ENCODE measurements at regions not wholly inside any gene's neighbourhood (a gene's known extent, or its start where the extent isn't known, plus 50 kb on each side); places are given as distances from the start of the nearest gene placed in this dataset.

DNA sequence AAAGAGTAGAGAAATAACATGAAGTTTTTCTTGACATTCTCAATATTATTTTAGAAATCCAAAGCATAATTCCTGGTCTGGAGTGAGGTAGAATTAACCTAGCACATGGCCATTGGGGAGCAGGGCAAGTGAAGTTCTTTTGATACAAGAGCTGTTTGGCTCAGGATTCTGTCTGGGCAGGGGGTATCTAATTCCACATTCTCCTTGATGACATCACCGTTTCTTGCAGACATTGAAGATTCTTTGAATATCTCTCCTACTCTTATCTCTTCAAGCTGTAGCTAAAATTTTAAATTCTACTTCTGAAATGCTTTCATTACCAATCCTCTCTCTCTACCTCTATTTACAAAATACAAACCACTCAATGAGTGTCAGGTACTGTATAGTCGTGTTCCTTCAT, 138.2 kb upstream of the TENM4 start:
- WGBS (ENCODE audit: low lambda C conversion rate, missing lambda C conversion rate): 70% methylated on average over 2 of the region's 2 CpGs
- DNase-seq (ENCODE audit: low spot score): no peak
- Histone ChIP-seq H3K36me3 (replicated peaks; ENCODE audit: insufficient read depth, low read depth) (no peaks in the 10 kb centered on the region), H3K9me2 (replicated peaks; ENCODE audit: insufficient read depth) (no peaks in the 10 kb centered on the region), H3K4me3 (no peak overlapping the region), H3K4me1 (ENCODE audit: insufficient read depth) (peaks cover 13% of the 10 kb centered on the region), H3K79me2 (no peaks in the 10 kb centered on the region), H3K9me3 (ENCODE audit: low read depth) (no peaks in the 10 kb centered on the region), H4K20me1 (ENCODE audit: insufficient read depth, poor library complexity, severe bottlenecking) (no peaks in the 10 kb centered on the region), H3K27me3 (no peaks in the 10 kb centered on the region), H3K4me2 (no peak overlapping the region), H3K27ac (no peak overlapping the region), H2AFZ (no peak overlapping the region)
- TF ChIP-seq EZH2 (IDR thresholded peaks at IDR 0.05; ENCODE audit: borderline replicate concordance): no peak

DNA sequence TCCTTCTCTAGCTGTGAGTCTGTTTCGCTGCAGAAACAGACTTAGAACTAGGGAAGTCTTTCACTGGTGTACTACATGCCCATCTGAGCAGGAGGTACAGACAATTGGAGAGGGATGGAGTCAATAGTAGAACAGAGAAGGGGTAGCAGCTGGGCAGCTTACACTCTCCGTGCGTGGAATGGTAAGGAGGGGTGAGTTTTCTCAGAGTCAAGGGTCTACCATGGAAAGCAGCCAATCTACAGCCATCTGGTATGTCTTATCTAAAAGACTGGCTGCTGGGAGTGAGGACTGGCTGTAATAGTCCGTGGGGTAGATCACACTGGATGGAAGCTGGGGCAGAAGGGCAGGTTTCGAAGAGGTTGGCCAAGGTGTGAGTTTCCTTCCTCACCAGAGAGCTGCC, 137.3 kb upstream of the TENM4 start:
- 60% methylated on average over 5 of the region's 5 CpGs for WGBS (ENCODE audit: low lambda C conversion rate, missing lambda C conversion rate)
- no peaks in the 10 kb centered on the region for H4K20me1 ChIP-seq (ENCODE audit: insufficient read depth, poor library complexity, severe bottlenecking)
- H3K9me3 ChIP-seq (ENCODE audit: low read depth): no peaks in the 10 kb centered on the region
- TF ChIP-seq, protein P1, sequence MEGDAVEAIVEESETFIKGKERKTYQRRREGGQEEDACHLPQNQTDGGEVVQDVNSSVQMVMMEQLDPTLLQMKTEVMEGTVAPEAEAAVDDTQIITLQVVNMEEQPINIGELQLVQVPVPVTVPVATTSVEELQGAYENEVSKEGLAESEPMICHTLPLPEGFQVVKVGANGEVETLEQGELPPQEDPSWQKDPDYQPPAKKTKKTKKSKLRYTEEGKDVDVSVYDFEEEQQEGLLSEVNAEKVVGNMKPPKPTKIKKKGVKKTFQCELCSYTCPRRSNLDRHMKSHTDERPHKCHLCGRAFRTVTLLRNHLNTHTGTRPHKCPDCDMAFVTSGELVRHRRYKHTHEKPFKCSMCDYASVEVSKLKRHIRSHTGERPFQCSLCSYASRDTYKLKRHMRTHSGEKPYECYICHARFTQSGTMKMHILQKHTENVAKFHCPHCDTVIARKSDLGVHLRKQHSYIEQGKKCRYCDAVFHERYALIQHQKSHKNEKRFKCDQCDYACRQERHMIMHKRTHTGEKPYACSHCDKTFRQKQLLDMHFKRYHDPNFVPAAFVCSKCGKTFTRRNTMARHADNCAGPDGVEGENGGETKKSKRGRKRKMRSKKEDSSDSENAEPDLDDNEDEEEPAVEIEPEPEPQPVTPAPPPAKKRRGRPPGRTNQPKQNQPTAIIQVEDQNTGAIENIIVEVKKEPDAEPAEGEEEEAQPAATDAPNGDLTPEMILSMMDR (IDR thresholded peaks at IDR 0.05; ENCODE audit: poor library complexity): no peak
- no peak for TF ChIP-seq EZH2phosphoT487 (IDR thresholded peaks at IDR 0.05; ENCODE audit: low read depth, severe bottlenecking, unreplicated experiment)
- no peak for TF ChIP-seq EZH2 (IDR thresholded peaks at IDR 0.05; ENCODE audit: borderline replicate concordance)
- no peak overlapping the region for H3K4me3 ChIP-seq
- no peak overlapping the region for H2AFZ ChIP-seq
- peaks cover 13% of the 10 kb centered on the region for H3K4me1 ChIP-seq (ENCODE audit: insufficient read depth)
- H3K4me2 ChIP-seq: no peak overlapping the region
- no peaks in the 10 kb centered on the region for H3K36me3 ChIP-seq (replicated peaks; ENCODE audit: insufficient read depth, low read depth)
- DNase-seq (ENCODE audit: low spot score): no peak
- H3K9me2 ChIP-seq (replicated peaks; ENCODE audit: insufficient read depth): no peaks in the 10 kb centered on the region
- no peaks in the 10 kb centered on the region for H3K79me2 ChIP-seq
- no peak overlapping the region for H3K27ac ChIP-seq
- H3K27me3 ChIP-seq: no peaks in the 10 kb centered on the region

DNA sequence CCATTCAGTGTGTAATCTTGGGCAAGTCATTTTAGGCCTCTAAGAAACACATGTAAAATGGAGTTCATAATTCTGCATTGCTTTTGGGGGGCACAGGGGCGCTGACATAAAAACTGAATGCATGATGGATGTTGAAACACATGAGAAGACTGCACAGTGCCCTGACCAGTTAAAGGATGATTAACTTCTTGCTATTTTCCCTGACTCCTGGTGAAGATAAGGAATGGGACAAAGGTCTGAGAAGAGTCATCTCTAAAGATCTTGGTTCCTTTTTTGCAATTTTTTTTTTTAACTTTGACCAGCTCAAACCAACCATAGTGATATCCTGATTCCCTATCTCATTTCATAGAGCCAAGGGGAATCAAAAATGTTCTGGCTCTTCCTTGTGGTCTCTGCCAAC, 134.9 kb upstream of the TENM4 start:
- H3K9me3 ChIP-seq (ENCODE audit: low read depth): no peaks in the 10 kb centered on the region
- peak; percentile 25 for DNase-seq (ENCODE audit: low spot score)
- H3K9me2 ChIP-seq (replicated peaks; ENCODE audit: insufficient read depth): no peaks in the 10 kb centered on the region
- H3K4me2 ChIP-seq: no peak overlapping the region
- peak overlapping the region; percentile 69 for H3K27ac ChIP-seq
- H2AFZ ChIP-seq: no peak overlapping the region
- WGBS (ENCODE audit: low lambda C conversion rate, missing lambda C conversion rate): 83% methylated on average over 1 of the region's 1 CpG
- H3K4me3 ChIP-seq: no peak overlapping the region
- peaks cover 13% of the 10 kb centered on the region for H3K4me1 ChIP-seq (ENCODE audit: insufficient read depth)
- H4K20me1 ChIP-seq (ENCODE audit: insufficient read depth, poor library complexity, severe bottlenecking): no peaks in the 10 kb centered on the region
- no peaks in the 10 kb centered on the region for H3K27me3 ChIP-seq
- no peaks in the 10 kb centered on the region for H3K36me3 ChIP-seq (replicated peaks; ENCODE audit: insufficient read depth, low read depth)
- H3K79me2 ChIP-seq: no peaks in the 10 kb centered on the region
- TF ChIP-seq EZH2phosphoT487 (IDR thresholded peaks at IDR 0.05; ENCODE audit: low read depth, severe bottlenecking, unreplicated experiment): no peak
- no peak for TF ChIP-seq EZH2 (IDR thresholded peaks at IDR 0.05; ENCODE audit: borderline replicate concordance)
- TF ChIP-seq, protein P1 (IDR thresholded peaks at IDR 0.05; ENCODE audit: poor library complexity): no peak

GRCh38 chr11:79570104-79570503, 129.3 kb upstream of the TENM4 start:
- no peak overlapping the region for H3K4me2 ChIP-seq
- no peaks in the 10 kb centered on the region for H3K36me3 ChIP-seq (replicated peaks; ENCODE audit: insufficient read depth, low read depth)
- H3K27me3 ChIP-seq: no peaks in the 10 kb centered on the region
- no peaks in the 10 kb centered on the region for H3K79me2 ChIP-seq
- peaks cover 8% of the 10 kb centered on the region for H3K4me1 ChIP-seq (ENCODE audit: insufficient read depth)
- H2AFZ ChIP-seq: no peak overlapping the region
- no peak for DNase-seq (ENCODE audit: low spot score)
- TF ChIP-seq EZH2phosphoT487 (IDR thresholded peaks at IDR 0.05; ENCODE audit: low read depth, severe bottlenecking, unreplicated experiment) (no peak), EZH2 (IDR thresholded peaks at IDR 0.05; ENCODE audit: borderline replicate concordance) (no peak)
- TF ChIP-seq, protein P1 (IDR thresholded peaks at IDR 0.05; ENCODE audit: poor library complexity): no peak
- no peak overlapping the region for H3K27ac ChIP-seq
- H4K20me1 ChIP-seq (ENCODE audit: insufficient read depth, poor library complexity, severe bottlenecking): no peaks in the 10 kb centered on the region
- WGBS (ENCODE audit: low lambda C conversion rate, missing lambda C conversion rate): 79% methylated on average over 2 of the region's 2 CpGs
- H3K9me3 ChIP-seq (ENCODE audit: low read depth): no peaks in the 10 kb centered on the region
- no peak overlapping the region for H3K4me3 ChIP-seq
- no peaks in the 10 kb centered on the region for H3K9me2 ChIP-seq (replicated peaks; ENCODE audit: insufficient read depth)
